Stromal cell of bone marrow (primary cell): ENCODE measurements at regions not wholly inside any gene's neighbourhood (a gene's known extent, or its start where the extent isn't known, plus 50 kb on each side); places are given as distances from the start of the nearest gene placed in this dataset.

ENCODE experiments used
- DNase-seq: peaks from one replicate; pipeline ENCODE4 v3.0.0-alpha.2; 2012; ENCODE audit warnings: low read depth

DNA sequence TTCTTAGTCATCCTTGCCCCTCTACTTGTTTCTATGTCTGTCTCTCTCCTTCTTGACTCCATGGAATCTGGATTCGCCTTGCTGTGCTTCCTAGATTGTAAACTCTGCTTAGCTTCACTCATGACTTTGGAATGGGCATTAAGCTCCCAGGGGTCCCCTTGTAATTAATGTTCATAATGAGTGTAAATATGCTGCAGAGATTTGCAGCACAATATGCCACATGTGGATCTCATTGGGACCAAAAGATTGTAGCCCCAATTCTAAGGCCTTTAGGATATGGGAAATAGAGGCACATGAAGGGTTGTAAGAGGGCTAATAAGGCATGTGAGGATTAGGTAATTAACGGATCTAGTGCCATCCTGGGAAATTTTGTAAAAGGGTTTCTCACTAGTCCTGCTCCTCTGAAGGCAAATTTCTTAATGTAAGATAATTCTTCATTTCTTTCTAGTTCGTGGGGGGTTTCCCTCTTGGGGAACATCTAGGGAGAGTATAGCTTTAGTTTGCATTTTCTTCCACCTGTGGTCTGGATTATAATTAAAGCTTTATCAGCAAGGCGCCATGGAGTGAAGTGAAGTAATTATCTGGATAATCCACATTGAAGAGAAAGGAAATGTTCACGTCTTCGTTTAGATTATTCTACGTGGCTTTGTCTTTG lies 659.2 kb upstream of the PLXNA2 start:
- DNase-seq, result no peak

DNA sequence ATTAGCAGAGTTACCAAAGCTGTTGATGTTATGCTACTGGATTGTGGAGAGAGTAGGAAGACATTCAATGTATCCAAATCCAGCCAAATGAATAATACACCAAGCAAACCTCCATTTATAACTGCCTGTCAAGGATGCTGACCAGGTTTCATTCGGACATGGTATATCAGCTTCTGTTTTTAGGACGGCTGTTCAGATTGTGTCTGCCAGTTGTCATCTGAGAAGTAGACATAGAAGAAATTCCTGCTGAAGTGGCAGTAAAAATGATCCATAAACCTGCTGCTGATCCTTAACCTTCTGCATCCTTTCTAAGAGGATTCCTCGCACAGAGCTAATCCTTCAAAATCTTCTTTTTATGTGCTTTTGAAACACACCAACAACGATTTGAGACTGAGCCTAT lies 663.6 kb upstream of the PLXNA2 start:
- DNase-seq, result no peak

- no peak for DNase-seq
These were observed 665.1 kb upstream of the PLXNA2 start for GRCh38 chr1:208909011-208909984.

DNA sequence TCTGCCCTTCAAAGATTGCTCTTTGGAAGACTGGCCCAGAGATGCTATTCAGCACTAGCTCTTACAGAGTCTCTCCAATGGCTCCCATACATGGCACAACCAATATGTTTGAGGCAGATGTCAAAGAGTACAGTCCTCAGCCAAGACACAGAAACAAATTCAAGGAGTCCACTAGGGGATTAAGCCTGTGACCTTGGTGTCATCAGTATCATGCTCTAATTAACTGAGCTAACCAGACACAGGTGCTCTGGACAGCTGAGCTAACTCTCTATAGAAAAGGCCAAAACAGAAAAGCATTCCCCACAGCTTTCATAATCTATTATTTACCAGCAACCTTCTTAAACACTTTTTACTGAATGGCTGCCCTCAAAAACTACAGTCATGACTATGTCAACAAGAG lies 666.0 kb upstream of the PLXNA2 start:
- DNase-seq, result no peak

GRCh38 chr1:208917281-208917680 lies 666.2 kb upstream of the CAMK1G start:
- DNase-seq, result no peak

DNA sequence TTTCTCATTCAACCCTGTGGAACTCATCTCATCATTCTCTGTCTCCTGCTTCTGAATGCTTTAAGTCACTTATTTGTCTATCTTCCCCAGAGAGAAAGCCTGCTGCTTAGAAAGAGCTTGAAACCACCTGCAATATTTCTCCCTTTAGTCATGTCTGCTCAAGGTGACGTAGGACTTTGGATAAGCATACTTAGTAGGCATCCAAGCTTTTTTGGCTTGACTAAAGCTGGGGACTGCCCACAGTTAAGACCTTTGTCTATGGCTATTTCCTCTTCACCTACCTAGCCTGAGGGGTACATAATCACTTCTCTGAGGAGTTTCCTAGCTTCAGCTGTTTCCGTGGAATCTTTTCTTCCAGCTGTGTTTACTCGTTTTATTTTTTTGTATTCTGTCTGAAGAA lies 665.8 kb upstream of the CAMK1G start:
- DNase-seq, result no peak

DNA sequence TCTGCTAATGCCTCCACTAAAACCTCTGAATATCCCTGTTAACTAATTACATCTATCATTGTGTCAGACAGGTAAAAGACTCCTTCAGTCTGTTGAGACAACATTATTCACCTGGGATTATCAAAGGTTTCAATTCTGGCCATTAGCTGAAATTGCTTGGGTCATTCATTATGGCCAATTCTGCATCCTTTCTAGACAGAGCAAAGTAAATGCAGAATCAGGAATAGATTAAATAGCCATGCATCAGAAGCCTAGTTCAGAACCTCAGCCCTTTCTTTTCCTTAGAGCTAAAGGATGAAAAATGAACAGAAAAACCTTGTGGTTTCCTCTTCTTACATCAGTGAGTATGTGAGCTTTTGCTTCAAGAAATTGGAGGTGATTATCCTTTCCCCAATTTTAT lies 665.4 kb upstream of the CAMK1G start:
- no peak for DNase-seq

GRCh38 chr1:208919371-208919770 lies 664.1 kb upstream of the CAMK1G start:
- DNase-seq, result no peak

DNA sequence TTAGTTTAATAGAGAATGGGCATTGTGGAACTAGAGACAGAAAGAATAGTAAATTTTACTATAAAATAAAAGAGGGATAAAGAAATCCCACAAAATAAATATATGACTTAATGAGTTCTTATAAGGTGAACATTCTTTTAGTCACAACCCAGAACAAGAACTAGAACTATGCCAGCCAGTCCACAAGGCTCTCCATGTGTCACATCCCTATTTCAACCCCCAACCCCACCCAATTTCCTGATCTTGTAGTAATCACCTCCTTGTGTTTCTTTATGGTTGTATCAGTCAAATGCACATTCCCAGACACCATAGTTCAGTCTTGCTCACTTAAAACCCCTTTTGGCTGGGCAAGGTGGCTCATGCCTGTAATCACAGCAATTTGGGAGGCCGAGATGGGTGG lies 662.3 kb upstream of the CAMK1G start:
- DNase-seq, result no peak

DNA sequence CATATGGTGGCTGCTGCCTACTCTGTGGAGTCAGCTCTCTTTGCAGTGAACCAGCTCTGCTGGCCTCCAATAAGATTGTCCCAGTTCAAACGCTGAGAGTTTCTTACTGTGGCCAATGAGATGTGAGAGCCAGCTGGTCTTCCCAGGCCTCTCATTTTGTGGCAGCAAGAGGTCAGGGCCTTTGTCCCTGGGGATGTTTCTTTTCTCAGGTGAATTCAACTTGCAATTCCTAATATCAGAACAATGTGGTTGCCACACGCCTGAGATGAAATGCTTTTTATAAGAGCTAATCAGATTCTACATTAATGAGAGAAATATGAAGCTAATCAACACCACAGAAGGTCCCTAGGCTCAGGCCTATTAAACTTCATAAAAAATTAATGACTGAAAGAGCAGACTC lies 660.1 kb upstream of the CAMK1G start:
- no peak for DNase-seq

DNA sequence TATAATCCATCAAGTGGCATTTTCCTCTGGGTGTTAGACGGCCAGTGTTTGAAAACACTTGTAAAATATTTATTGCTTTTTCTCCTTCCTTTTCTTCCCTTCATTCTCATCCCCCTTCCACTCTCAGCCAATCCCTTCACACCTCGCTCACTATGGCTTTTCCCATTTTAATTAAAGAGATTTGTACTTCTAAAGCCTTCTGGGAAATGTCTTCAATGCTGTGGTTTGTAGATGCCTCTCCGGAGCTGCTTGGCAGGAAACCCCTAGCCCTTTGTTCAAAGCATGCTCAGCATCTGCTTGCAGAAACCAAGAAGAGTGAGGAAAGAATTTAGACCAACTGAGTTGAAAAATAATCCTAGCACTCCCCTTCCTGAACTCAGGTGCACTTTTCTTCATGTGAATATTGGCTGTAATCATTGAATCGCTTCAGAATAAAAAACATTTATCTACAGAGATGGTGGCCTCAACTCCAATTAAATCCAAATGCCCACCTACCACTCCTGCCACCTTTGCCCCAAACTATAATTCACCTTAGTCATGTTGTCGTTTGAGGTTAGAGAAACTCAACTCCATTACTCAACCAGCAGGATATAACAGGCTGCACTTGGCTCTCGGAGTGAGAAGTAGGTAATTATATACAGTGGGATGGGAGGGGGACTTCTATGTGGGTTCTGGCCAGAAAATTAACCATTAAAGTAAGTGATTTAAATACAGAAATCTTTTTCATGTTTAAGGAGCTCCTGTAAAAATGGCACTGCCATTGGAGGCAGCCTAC lies 659.4 kb upstream of the CAMK1G start:
- no peak for DNase-seq

DNA sequence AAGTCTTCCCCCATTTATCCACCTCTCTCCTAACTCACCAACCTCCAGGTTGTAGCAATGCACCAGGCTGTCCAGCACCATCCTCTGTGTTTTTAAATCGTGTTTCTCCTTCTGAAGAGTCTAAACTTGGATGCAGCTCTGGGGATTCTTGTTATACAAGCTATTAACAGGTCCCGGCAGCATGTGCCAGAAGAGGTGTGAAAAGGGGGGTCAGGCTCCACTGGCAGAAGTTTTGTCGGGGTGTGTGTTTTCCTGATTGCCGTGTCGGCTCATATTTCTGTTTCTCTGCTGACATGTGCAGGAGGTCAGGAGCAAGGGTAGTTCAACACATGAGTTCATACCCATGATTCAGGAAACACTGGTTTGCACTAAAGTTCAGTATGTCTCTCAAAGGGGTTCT lies 658.6 kb upstream of the CAMK1G start:
- DNase-seq, result no peak

GRCh38 chr1:208928349-208929010 lies 655.0 kb upstream of the CAMK1G start:
- no peak for DNase-seq

DNA sequence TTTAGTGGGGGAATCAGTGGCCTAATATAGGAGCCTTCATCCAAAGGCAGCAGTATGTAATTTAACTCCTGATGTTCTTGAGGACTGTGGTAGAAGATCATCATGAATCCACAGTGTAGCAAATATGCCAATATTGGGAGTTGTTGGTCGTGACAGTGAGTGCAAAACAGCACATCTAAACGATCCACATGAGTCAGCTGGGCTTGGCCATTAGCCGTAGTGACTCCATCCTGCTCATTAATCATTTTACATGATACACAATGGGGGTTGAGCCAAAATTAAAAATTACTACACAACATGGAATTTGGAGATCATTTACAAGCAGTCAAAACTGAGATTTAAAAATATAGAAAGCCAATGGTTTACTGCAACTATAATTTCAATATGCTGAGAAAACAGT lies 653.9 kb upstream of the CAMK1G start:
- peak; percentile 56 for DNase-seq

DNA sequence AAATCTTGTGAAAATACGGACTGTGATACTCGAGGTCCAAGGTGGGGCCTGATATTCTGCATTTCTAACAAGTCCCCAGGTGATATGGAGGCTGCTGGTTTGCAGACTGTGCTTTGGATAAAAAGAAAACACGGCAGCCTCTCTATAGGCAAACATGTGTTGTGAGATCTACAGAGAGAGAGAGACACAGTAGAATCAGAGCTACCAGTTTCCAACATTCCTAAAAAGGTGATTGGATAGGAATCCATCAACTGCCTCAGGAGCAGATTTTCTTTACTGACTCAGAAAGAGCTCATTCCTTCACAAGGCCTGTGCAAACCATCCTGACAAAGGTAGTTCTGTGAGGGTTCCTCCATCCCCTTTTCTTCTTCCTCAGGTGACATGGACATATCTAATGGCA lies 651.6 kb upstream of the CAMK1G start:
- DNase-seq, result no peak

GRCh38 chr1:208933984-208934525 lies 649.5 kb upstream of the CAMK1G start:
- DNase-seq, result no peak

GRCh38 chr1:208934933-208935332 lies 648.6 kb upstream of the CAMK1G start:
- no peak for DNase-seq

- DNase-seq, result no peak
These were observed 647.9 kb upstream of the CAMK1G start for GRCh38 chr1:208935517-208936187.

GRCh38 chr1:208939537-208940085 lies 643.9 kb upstream of the CAMK1G start:
- no peak for DNase-seq

- peak; percentile 36 for DNase-seq
These were observed 641.0 kb upstream of the CAMK1G start for GRCh38 chr1:208942394-208943130.
